ENCODE measurements at regions not wholly inside any gene's neighbourhood (a gene's known extent, or its start where the extent isn't known, plus 50 kb on each side); places are given as distances from the start of the nearest gene placed in this dataset.

DNA sequence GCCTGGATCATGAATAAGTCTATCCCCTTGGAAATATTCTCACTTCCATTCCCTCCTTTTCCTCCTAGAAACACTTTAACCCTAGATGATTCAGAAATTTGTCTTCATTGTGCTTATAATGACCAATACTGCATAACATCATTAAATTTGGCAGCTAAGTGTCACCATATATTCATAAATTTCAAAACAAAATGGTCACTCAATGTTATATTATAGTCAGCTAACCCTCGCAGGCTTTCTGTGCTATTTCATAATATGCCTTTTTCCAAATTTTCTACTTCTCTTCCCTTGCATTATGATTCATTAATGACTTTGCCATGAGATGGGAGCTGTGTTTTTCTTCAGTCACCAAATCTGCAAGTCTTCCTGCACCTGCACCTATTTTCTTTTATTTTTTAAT is 308.3 kb upstream of the AKR1E2 start:
- POLR2A ChIA-PET, result no interaction called here
- ATAC-seq (ENCODE audit: low read depth) (no peak), DNase-seq (no peak)
- Mint-ChIP-seq H3K36me3 (no peaks in the 10 kb centered on the region), H3K9me3 (no peaks in the 10 kb centered on the region), H3K27ac (no peak overlapping the region), H3K27me3 (peaks cover 32% of the 10 kb centered on the region), H3K4me3 (no peak overlapping the region), H3K4me1 (peaks cover 6% of the 10 kb centered on the region)

DNA sequence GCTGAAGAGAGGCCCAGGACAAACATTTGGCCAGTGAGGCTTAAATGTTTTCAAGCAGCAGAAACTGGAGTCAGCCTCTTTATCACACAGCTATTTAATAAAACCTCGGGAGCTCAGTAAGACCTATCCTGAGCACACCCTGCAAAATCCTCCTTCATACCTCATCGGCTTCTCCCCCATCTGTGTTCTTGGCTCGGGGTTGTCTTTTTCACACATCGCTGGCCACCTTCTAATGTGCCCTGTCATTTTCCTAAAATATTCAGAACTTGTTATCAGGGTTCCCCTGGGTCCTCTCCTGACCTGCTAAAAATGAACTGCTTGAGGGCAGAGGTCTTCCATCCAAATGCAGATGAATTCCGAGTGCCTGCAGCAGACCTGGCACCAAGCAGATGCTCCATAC is 310.3 kb upstream of the AKR1E2 start:
- Mint-ChIP-seq H3K27ac (no peak overlapping the region), H3K4me3 (no peak overlapping the region), H3K9me3 (no peaks in the 10 kb centered on the region), H3K27me3 (peaks cover 46% of the 10 kb centered on the region), H3K4me1 (peaks cover 6% of the 10 kb centered on the region), H3K36me3 (no peaks in the 10 kb centered on the region)
- POLR2A ChIA-PET, result no interaction called here
- DNase-seq (no peak), ATAC-seq (ENCODE audit: low read depth) (no peak)

DNA sequence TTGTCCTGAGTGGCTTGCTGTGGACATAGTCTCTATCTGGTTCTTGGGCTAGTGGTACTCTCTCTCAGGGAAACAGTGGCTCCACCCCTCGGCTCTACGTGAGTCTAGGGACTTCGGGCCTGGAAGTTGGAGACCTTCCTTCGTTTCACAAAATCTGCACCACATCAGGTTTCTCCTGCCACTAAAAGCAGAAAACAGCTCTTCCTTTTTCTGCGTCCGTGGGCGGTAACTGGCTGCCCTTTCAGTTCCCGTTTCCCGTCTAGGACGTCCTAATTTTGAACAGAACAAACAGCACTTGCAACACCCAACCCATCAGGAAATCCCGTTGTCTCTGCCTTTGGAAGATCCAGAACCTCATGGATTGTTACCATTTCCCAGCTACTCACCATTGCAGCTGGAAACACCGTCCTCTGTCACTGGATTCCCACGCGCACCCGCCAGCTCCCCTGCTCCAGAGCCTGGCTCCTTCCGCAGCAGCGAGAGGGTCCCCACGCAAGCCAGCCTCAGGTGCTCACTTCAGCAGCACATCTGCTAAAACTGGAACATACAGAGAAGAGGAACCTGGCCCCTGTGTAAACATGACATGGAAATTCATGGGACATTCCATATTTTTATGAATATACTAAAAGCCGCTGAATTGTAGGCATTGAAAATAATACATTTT is 311.4 kb upstream of the AKR1E2 start:
- H3K4me3 Mint-ChIP-seq, result no peak overlapping the region
- no peak overlapping the region for H3K27ac Mint-ChIP-seq
- H3K4me1 Mint-ChIP-seq, result peaks cover 8% of the 10 kb centered on the region
- no peaks in the 10 kb centered on the region for H3K9me3 Mint-ChIP-seq
- no peak for DNase-seq
- POLR2A ChIA-PET, result no interaction called here
- H3K36me3 Mint-ChIP-seq, result no peaks in the 10 kb centered on the region
- peaks cover 45% of the 10 kb centered on the region for H3K27me3 Mint-ChIP-seq
- no peak for ATAC-seq (ENCODE audit: low read depth)

DNA sequence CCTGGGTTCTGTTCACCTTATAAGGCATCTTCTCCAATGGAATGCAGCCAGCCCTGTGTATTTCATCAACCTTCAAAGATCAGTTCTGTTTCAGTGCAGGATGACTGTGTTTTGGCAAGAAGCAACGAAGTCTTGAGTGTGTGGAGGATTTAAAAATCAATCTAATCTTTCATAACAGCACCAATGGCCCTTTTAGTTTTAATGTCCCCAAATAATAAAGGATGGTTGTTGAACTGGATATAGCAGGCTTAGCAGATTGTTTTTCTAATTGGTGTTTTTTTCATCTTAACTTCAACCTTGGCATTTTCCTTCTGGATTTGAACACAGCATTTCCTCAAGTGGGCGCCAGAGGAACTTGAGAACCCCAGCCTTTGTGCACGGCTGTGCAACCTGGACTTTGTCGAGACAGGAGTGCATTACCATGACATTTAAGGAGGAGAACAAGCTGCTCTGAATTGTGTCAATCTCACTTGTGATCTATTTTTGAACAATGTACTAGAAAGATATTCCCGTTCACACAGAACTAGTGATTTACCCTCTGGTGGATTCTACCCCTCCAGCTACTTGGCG is 313.3 kb upstream of the AKR1E2 start:
- POLR2A ChIA-PET, result no interaction called here
- no peak for ATAC-seq (ENCODE audit: low read depth)
- H3K27me3 Mint-ChIP-seq, result peaks cover 34% of the 10 kb centered on the region
- peaks cover 8% of the 10 kb centered on the region for H3K4me1 Mint-ChIP-seq
- H3K4me3 Mint-ChIP-seq, result no peak overlapping the region
- no peak overlapping the region for H3K27ac Mint-ChIP-seq
- no peak for DNase-seq
- no peaks in the 10 kb centered on the region for H3K9me3 Mint-ChIP-seq
- no peaks in the 10 kb centered on the region for H3K36me3 Mint-ChIP-seq

DNA sequence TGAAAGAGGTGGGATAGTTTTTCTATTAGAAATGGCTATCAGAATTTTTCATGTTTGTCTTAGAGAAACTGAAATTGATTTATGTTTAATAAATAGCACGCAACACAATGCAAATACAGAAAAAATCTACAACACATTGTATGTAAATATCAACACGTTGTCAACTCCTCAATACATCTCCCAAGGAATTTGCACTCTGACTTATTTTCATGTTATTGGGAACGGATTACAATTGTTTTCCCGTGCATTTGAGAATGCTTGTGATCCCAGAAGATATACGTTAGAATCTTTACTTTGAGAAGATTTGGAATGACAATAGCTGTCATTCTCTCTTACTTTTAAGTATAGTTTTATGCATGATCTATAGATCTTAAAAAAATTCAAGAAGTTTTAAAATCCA is 313.8 kb upstream of the AKR1E2 start:
- Mint-ChIP-seq H3K36me3 (no peaks in the 10 kb centered on the region), H3K4me1 (peaks cover 8% of the 10 kb centered on the region), H3K27ac (no peak overlapping the region), H3K4me3 (no peak overlapping the region), H3K9me3 (no peaks in the 10 kb centered on the region), H3K27me3 (peaks cover 30% of the 10 kb centered on the region)
- ATAC-seq (ENCODE audit: low read depth) (no peak), DNase-seq (no peak)
- POLR2A ChIA-PET, result no interaction called here

DNA sequence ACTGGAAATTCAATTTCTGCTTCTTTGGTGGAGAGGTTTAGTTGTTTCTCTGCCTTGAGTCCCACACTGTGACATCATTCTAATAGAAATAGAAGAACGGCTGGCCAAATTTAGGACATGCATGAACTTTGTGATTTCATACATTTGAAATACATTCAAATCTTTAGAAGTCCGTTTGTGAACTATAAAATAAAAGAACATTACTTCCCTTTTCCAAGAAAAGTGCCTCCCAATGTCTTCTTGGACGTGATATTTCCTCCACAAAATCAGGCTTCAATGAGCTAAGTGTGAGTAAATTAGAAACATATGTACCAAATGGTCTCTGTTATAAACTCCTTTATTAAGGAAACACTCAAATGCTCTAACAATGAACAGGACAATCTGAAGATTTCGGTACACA is 314.5 kb upstream of the AKR1E2 start:
- H3K27me3 Mint-ChIP-seq, result peaks cover 29% of the 10 kb centered on the region
- no peaks in the 10 kb centered on the region for H3K9me3 Mint-ChIP-seq
- H3K27ac Mint-ChIP-seq, result no peak overlapping the region

DNA sequence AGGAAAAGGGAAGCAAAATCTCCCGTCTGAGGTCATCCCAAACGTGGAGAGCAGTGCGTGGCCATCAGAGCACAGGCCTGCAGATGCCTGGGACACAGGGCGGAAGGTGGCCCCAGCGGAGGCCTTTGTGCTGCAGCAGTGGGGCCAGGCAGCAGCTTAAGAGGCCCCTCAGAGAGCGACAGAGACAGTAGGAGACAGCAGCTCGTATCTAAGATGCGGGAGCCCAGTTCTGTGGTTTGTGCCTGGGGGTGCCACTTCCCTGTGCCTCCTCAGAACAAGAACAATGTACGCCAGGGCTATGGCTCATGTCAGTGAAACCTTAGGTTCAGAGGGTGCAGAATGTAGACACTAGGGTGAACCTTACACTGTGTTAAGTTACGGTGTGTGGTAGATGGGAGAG is 316.6 kb upstream of the AKR1E2 start:
- POLR2A ChIA-PET, result no interaction called here
- Mint-ChIP-seq H3K4me3 (no peak overlapping the region), H3K36me3 (no peaks in the 10 kb centered on the region), H3K27ac (no peak overlapping the region), H3K9me3 (no peaks in the 10 kb centered on the region), H3K27me3 (peaks cover 29% of the 10 kb centered on the region), H3K4me1 (peaks cover 5% of the 10 kb centered on the region)
- ATAC-seq (ENCODE audit: low read depth) (no peak), DNase-seq (no peak)

More for the DNA sequence above, 314.5 kb upstream of the AKR1E2 start:
- Mint-ChIP-seq H3K4me1 (peaks cover 8% of the 10 kb centered on the region), H3K36me3 (no peaks in the 10 kb centered on the region), H3K4me3 (no peak overlapping the region)
- ATAC-seq (ENCODE audit: low read depth) (no peak), DNase-seq (no peak)
- POLR2A ChIA-PET, result no interaction called here

DNA sequence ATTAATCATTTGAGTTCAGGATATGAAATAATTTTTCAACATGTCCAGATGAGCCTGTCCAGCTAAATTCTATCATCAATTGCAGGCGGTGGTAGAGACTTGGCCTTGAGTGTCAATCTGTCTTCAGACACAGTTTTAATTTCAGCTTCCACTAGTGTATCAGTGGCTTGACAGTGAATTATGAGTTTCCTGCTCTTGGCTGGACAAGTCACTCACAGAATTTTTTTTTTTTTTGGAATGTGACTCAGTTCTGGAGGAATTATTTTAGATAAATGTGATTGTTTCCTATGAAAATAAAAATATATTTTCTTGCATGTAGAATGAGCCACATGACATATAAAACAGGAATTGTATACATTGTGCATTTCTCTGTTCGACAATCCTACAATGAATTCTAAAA is 319.9 kb upstream of the AKR1E2 start:
- H3K4me1 Mint-ChIP-seq, result peaks cover 2% of the 10 kb centered on the region
- no peaks in the 10 kb centered on the region for H3K9me3 Mint-ChIP-seq
- peaks cover 27% of the 10 kb centered on the region for H3K27me3 Mint-ChIP-seq
- H3K27ac Mint-ChIP-seq, result no peak overlapping the region
- ATAC-seq (ENCODE audit: low read depth) (no peak), DNase-seq (no peak)
- H3K36me3 Mint-ChIP-seq, result no peaks in the 10 kb centered on the region
- no peak overlapping the region for H3K4me3 Mint-ChIP-seq
- POLR2A ChIA-PET, result no interaction called here

DNA sequence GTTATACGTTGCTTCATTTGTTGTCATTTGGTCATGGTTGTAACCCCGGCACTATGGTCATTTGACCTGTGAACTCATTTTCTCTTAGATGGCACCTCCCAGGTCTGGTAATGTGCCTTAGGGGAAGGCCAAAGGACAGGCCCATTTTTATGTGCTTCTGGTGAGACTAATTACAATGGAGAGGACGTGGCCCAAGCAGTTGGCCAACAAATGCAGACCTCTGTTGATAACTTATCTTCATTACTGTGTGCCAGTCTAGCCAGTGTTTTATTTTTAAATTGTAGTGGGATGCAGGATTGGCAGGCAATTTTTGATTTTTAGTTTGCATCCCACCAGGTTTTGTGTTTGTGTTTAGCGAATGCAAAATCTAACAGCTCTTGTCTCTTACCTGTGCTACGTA is 321.5 kb upstream of the AKR1E2 start:
- DNase-seq, result no peak
- no peaks in the 10 kb centered on the region for H3K36me3 Mint-ChIP-seq
- POLR2A ChIA-PET, result no interaction called here
- no peaks in the 10 kb centered on the region for H3K4me1 Mint-ChIP-seq
- no peak for ATAC-seq (ENCODE audit: low read depth)
- H3K4me3 Mint-ChIP-seq, result no peak overlapping the region
- no peak overlapping the region for H3K27ac Mint-ChIP-seq
- no peaks in the 10 kb centered on the region for H3K9me3 Mint-ChIP-seq
- H3K27me3 Mint-ChIP-seq, result peaks cover 20% of the 10 kb centered on the region

DNA sequence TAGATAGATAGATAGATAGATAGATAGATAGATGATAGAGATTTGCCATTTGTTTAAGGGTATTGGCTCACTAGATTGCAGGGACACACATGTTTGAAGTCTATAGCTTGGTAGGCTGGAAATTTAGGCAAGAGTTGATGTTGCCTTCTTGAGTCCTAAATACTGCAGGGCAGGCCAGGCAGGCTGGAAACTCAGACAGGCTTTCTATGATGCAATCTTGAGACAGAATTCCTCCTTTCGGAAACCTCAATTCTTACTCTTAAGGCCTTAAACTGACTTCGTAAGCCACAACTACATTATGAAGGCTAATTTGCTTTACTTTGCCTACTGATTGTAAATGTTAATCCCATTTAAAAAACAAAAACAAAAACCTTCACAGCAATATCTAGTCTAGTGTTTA is 322.9 kb upstream of the AKR1E2 start:
- Mint-ChIP-seq H3K27me3 (peaks cover 25% of the 10 kb centered on the region), H3K9me3 (no peaks in the 10 kb centered on the region), H3K36me3 (no peaks in the 10 kb centered on the region), H3K27ac (no peak overlapping the region), H3K4me3 (no peak overlapping the region), H3K4me1 (no peaks in the 10 kb centered on the region)
- no peak for DNase-seq
- no peak for ATAC-seq (ENCODE audit: low read depth)
- POLR2A ChIA-PET, result no interaction called here

DNA sequence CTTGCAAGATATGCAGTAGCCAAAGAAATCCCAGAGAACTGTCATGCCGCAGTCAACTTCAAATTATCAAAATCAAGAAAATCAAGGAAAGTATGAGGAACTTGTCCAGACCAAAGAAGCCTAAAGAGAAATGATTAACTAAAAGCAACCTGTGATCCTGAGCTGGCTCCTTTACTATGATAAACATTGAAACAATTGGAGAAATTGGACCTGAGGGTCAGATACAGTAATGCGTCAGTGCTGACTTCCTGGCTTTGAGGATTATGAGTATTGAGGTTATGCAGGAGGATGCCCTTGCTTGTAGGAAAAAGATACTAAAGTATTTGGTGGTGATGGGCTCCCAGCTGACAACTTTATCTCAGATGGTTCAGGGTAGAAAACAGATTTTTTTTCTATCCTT is 324.7 kb upstream of the AKR1E2 start:
- Mint-ChIP-seq H3K27ac (no peak overlapping the region), H3K4me1 (no peaks in the 10 kb centered on the region), H3K9me3 (no peaks in the 10 kb centered on the region), H3K4me3 (no peak overlapping the region), H3K36me3 (no peaks in the 10 kb centered on the region), H3K27me3 (peaks cover 28% of the 10 kb centered on the region)
- ATAC-seq (ENCODE audit: low read depth), result no peak
- POLR2A ChIA-PET, result no interaction called here
- no peak for DNase-seq

DNA sequence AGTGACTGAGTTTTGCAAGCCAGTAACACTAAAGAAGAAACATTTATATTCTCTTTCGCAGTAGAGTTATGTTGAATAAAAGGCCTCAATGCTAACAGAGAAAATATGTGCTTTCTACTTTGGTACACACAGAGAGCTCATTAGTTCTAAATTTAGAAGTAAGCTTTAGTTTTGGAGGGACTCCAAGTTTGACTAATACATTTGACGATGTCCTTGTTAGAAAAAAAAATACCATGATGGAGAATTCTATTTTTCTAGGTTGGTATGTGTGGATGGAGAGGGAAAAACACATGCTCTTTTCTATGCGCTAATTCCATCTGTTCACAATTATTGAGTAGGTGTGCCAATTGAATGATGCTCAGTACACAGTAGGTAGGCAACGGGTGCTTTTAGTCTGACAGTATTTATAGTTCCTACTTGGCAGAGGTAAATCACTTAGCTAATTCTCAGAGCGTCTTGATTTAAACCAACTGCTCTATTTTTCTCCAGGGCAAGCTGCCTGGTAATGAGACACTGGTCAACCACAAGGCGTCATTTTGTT is 327.2 kb upstream of the AKR1E2 start:
- ATAC-seq (ENCODE audit: low read depth) (no peak), DNase-seq (no peak)
- POLR2A ChIA-PET, result no interaction called here
- Mint-ChIP-seq H3K4me1 (no peaks in the 10 kb centered on the region), H3K27ac (no peak overlapping the region), H3K9me3 (no peaks in the 10 kb centered on the region), H3K36me3 (no peaks in the 10 kb centered on the region), H3K4me3 (no peak overlapping the region), H3K27me3 (peaks cover 24% of the 10 kb centered on the region)

DNA sequence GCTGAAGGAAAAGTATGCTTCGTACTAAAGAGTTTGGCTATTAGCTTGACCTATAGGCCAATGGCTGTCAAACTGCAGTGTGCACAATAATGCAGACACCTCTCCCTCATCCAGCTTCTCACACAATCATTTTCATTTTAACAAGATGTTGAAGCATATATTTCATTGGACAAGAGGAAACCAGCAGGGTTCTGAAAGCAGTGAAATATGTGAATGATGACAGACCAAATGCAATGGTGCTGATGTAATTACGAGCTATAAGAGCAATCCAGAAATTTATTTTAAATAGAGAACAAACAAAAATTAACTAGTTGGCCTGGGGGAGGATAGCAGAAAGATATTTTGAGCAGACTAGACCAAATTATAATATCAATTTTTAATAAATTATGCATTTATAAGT is 331.5 kb upstream of the AKR1E2 start:
- no peaks in the 10 kb centered on the region for H3K4me1 Mint-ChIP-seq
- no peak overlapping the region for H3K4me3 Mint-ChIP-seq
- peaks cover 1% of the 10 kb centered on the region for H3K36me3 Mint-ChIP-seq
- POLR2A ChIA-PET, result no interaction called here
- H3K27me3 Mint-ChIP-seq, result peaks cover 38% of the 10 kb centered on the region
- DNase-seq (no peak), ATAC-seq (ENCODE audit: low read depth) (no peak)
- peaks cover 2% of the 10 kb centered on the region for H3K9me3 Mint-ChIP-seq
- H3K27ac Mint-ChIP-seq, result no peak overlapping the region

DNA sequence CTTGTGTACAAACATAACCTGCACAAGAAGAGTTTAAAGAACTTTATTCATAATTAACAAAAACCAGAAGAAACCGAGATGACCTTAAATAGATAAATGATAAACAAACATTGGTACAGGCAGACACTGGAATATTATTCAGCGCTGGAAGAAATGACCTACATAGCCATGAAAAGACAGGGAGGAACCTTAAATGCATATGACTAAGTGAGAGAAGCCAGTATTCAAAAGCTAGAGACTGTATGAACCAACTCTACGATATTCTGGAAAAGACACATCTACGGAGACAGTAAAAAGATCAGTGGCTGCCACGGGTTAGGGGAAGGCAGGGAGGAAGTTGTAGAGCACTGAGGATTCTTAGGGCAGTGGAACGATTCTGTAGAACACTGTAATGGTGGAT is 333.8 kb upstream of the AKR1E2 start:
- DNase-seq, result no peak
- Mint-ChIP-seq H3K27ac (no peak overlapping the region), H3K36me3 (peaks cover 1% of the 10 kb centered on the region), H3K9me3 (peaks cover 3% of the 10 kb centered on the region), H3K4me1 (no peaks in the 10 kb centered on the region), H3K4me3 (no peak overlapping the region), H3K27me3 (peaks cover 36% of the 10 kb centered on the region)
- ATAC-seq (ENCODE audit: low read depth), result no peak
- POLR2A ChIA-PET, result no interaction called here
